Activated T-helper 9 cell treated with anti-CD3 and anti-CD28 coated beads, Interleukin-2, amount 50 U/mL, for 16 hours (primary cell): ENCODE measurements at regions not wholly inside any gene's neighbourhood (a gene's known extent, or its start where the extent isn't known, plus 50 kb on each side); places are given as distances from the start of the nearest gene placed in this dataset.

Experiments
- DNase-seq: peaks from one replicate; pipeline ENCODE4 v3.0.0-alpha.2; 2020; ENCODE audit warnings: low read depth

GRCh38 chr12:125193376-125194152 is 128.3 kb downstream of the AACS start:
- DNase-seq, result no peak

DNA sequence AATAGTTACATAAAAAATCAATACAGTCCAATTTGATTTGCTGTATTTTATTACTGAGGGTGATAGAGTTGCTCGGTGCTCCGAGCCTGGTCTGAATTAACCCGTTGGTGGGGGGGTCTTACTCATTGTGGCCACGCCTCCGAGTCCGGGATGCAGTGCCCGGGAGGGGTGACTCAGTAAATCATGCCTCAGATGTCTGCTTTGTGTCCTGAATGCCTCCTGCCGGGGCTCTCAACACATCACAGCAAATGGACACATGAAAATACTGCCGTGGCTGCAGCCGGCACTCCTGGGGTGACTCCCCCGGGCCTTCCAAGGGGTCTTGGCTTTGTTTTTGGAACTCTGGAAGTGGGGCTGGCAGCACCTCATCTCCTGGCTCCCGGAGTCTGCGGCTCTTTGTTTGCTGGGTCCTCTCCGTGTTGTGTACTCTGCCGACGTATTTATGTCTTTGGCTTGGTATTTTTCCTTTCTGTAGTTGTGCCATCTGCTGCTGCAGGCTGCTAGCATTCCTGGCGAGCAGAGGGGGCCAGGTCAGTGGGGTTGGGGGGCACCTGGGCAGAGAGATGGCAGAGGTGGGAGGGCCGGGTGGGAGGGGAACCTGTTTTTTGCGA is 129.0 kb downstream of the AACS start:
- no peak for DNase-seq

DNA sequence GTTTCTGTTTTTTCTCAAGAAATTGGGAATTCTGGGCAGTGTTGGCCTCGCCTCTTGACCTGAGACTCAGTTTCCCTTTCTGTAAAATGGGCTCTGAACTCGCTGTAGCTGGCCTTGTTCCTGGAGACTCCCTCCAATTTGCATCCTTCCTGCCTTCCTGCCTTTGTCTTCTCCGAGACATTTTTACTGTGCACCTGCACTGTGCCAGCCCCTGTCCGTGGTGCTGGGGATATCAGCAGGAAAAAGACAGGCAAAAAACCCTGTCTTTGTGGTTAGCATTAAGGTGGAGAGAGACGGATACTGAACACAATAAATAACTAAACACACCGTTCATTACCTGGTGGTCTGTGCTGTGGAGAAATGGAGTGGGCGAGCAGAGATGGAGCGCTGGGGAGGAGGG is 129.8 kb downstream of the AACS start:
- DNase-seq, result no peak

DNA sequence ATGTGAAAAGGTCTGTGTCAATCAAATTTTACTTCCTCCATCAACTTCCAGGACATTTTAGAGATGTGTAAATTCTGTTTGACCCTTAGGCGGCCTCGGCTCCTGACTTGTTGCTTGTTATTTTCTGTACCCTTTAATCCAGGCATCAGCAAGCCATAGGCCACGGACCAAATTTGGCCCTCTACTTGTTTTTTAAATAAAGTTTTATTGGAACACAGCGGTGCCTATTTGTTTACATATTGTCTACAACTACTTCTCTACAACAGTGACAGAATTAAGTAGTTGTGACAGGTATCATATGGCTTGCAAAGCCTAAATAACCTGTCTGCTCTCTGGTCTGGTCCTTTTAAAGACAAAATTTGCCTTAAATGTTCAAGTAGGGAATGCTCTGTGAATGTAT is 132.1 kb downstream of the AACS start:
- no peak for DNase-seq

- DNase-seq, result no peak
Observed at GRCh38 chr12:125198652-125199051, 133.4 kb downstream of the AACS start.

DNA sequence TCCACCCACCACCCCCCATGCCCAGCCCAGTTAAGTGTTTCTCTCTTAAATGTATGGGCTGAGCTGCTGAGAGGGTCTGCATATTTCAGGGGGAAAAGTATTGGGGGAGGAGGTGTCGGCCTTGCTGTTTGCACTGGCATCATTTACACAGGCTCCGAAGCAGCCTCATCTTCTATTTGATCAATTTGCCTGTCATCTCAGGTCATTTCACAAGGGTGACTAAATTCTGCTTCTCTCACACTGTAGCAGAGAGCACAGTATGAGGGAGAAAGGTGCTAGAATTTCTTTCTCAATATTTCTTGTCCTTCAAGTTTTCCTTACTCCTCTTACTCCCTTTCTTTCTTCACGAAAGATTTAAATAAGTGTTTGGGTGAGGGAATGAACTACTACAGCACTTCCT is 135.9 kb downstream of the AACS start:
- DNase-seq, result no peak

GRCh38 chr12:125201940-125202339 is 136.7 kb downstream of the AACS start:
- DNase-seq, result no peak

DNA sequence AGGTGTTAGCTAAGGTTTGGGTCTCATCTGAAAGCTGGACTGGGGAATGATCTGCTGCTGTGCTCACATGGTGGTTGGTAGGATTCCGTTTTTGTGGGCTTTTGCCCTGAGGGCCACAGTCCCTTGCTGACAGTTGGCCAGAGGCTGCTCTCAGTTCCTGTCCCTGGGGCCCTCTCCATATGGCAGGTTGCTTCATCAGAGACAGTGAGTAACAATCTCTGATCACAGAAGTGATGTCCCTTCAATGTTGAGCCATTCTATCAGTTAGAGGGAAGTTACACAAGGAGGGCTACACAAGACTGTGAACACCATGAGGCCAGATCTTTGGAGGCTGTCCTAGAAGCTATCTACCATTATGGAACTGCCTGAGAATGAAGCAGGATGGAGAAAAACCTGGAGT is 137.2 kb downstream of the AACS start:
- no peak for DNase-seq

- DNase-seq, result no peak
Observed at GRCh38 chr12:125203145-125203765, 138.0 kb downstream of the AACS start.

DNA sequence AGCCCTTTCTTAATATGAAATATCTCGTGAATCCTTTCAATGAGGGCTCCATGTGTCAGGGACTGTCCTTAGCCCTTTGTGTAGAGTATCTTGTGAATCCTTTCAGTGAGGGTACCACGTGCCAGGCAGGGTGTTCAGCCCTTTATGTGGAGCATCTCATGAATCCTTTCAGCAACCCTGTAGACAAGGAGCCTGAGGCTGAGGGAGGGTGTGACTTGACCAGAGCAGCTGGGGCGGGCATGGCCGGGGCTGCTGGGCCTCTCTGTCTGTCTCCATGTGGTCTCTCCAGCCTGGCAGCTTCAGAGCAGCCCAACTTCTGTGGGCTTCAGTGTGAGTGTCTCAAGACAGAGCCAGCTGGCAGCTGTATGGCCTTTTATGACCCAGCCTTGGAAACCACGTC is 140.2 kb downstream of the AACS start:
- no peak for DNase-seq

DNA sequence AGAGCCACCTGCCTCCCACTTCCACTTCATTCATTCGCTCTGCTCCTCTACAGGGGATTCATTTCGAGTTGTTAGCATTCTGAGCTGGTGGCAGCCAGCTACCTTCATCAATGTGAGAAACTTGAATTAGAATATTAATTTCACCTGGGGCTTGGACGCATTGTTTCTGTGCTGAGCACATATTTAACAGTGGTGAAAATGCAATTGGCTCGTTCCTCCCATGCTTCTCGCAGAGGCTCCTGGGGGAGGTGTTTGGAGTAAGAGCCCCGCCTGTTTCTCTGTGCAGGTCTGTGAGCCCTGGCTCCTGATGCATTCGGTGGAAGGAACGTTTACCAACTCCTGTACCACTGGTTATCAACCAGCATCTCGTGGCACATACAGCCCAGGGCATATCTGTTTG is 141.5 kb downstream of the AACS start:
- no peak for DNase-seq

DNA sequence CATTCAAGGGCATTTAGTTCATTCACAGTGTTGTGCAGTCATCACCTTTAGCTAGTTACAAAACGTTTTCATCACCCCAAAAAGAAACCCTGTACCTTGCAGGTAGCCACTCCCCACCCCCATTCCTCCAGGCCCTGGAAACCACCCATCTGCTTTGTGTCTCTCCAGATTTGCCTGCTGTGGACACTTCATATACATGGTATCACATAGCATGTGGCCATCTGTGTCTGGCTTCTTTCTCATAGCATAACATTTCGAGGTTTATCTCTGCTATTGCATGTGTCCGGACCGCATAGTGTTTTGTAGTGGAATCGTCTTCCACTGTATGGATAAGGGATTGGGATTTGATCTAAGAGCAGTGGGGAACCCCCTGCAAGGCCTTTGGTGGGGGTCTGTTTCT is 143.1 kb downstream of the AACS start:
- no peak for DNase-seq

DNA sequence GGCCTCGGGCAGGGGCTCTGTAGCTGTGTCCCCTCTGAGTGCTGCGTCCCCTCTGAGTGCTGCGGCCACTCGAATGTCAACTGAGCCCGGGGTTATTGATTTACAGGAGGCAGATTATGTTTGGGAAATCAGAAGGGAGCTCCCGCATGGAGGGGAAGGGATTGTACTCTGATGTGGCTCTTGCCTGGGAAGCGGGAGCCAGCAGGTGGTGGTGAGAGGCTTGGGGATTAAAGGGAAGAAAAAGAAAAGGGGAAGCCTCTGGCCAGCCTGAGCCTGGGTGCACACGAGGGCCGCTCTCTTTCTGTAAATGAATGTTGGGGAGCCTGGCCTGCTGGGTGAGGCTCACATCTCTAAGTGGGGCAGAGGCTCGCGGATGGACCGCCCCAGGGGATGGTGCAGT is 143.7 kb downstream of the AACS start:
- no peak for DNase-seq

DNA sequence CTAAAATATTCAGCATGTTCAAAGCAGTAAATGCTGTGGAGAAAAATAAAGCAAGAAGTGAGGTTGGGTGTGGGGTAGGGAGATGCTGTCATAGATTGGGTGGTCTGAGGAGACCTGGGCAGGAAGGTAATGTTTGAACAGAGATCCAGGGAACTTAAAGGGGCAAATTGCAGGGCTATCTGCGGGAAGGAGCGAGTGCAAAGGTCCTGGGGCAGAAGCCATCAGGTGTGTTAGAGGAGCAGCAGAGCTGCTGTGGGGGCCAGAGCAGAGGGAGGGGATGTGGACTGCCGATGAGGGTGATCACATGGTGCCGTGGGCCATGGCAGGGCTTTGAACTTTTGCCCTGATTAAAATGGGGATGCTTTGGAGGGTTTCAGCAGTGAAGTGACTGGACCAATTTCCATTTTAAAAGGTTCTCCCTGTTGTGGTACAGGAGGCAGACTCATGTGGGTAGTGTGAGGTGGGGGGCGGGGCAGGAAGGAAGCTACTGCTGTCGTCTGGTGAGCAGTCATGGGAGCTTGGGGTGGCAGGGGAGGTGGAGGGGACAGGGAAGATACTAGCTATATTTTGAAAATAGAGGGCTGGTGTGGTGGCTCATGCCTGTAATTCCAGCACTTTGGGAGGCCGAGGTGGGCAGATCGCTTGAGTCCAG is 145.0 kb downstream of the AACS start:
- DNase-seq, result no peak

- DNase-seq, result no peak
Observed at GRCh38 chr12:125211464-125211863, 146.2 kb downstream of the AACS start.

DNA sequence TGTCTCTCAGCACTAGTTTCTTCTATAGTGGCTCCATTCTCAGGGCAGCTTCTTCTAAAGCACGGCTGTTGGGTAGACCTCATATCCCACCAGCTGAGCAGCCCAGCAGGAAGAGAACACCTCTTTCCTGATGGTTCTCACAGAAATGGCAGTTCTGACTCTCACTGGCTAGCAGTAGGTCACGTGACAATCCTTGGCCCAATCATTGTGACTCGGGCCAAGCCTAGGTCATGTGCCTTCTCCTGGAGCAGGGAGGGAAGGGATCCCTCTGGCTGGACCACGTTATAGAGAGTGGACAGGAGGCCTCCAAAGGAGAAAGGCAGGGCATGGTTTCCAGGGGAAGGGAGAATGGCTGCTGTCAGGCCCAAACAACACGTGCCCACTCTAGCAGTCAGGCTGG is 149.1 kb downstream of the AACS start:
- no peak for DNase-seq

DNA sequence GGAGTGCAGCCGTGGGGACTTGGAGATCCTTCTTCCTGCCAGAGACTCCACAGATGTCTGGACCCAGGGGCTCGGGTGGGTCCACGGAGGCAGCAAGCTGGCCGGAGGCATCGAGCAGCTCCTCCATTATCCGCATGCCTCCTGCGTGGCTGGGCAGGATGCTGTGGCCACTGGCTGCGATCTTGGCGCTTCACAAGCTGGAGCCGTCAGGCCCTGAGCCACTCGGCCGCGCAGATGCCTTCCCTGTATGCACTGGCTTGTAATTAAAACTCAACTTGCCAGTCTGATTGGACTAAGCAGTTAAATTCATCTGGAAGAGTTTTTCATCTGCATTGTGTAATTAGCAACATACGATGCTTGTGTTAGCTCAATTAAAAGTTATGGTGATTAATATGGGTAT is 151.5 kb downstream of the AACS start:
- no peak for DNase-seq

DNA sequence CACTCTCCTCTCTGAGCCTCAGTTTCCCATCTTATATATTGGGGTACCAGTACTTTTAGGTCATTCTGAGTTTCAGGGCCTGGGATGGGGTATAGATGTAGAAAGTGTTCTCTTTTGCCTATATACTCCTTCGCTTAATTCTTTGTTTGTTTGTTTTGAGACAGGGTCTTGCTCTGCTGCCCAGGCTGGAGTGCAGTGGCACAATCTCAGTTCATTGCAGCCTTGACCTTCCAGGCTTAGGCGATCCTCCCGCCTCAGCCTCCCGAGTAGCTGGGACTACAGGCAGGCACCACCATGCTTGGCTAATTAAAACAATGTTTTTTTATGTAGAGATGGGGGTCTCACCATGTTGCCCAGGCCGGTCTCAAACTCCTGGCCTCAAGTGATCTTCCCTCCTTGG is 152.1 kb downstream of the AACS start:
- no peak for DNase-seq

DNA sequence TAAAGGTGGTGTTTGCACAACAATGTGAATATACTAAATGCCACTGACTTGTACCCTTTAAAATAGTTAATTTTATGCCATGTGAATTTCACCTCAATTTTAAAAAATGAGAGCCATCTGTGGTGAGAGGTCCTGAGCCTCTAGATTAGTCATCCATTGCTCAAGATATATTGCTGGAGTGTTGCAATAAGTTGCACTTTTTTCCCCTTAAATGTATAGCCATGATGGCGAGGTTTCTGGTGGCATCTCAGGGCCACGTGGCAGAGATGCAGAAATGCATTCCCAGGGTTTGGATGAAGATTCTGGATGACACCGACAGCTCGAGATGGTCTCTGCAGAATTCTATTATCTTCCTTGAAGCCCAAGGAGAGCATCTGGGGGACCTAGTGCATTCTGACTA is 153.7 kb downstream of the AACS start:
- no peak for DNase-seq

GRCh38 chr12:125220404-125221273 is 155.4 kb downstream of the AACS start:
- DNase-seq, result no peak

GRCh38 chr12:125221602-125222001 is 156.4 kb downstream of the AACS start:
- DNase-seq, result no peak

- DNase-seq, result no peak
Observed at GRCh38 chr12:125222876-125223275, 157.6 kb downstream of the AACS start.
